ENCODE measurements at regions not wholly inside any gene's neighbourhood (a gene's known extent, or its start where the extent isn't known, plus 50 kb on each side); places are given as distances from the start of the nearest gene placed in this dataset.

- TF ChIP-seq EZH2 (IDR thresholded peaks at IDR 0.05) (no peak), POLR2AphosphoS5 (IDR thresholded peaks at IDR 0.05; ENCODE audit: borderline replicate concordance, low read depth, low read length) (no peak), FOXP2 (optimal IDR thresholded peaks at IDR 0.05; ENCODE audit: control extremely low read depth, extremely low read length, insufficient read depth) (no peak)
Observed at GRCh38 chr10:62690703-62691102, 113.8 kb upstream of the ADO start.
